ENCODE measurements at regions not wholly inside any gene's neighbourhood (a gene's known extent, or its start where the extent isn't known, plus 50 kb on each side); places are given as distances from the start of the nearest gene placed in this dataset.
"Not testable (repeated sequence)": the region's sequence is repeated elsewhere in the genome, so short reads cannot be mapped to it uniquely, and the experiment has no call there.

GRCh38 chr22:49699476-49699875 lies 128.2 kb downstream of the BRD1 start:
- DNase-seq (ENCODE audit: low read depth): no peak
- H3K4me3 ChIP-seq (ENCODE audit: low read length): no peak overlapping the region
- TF ChIP-seq, protein P1, sequence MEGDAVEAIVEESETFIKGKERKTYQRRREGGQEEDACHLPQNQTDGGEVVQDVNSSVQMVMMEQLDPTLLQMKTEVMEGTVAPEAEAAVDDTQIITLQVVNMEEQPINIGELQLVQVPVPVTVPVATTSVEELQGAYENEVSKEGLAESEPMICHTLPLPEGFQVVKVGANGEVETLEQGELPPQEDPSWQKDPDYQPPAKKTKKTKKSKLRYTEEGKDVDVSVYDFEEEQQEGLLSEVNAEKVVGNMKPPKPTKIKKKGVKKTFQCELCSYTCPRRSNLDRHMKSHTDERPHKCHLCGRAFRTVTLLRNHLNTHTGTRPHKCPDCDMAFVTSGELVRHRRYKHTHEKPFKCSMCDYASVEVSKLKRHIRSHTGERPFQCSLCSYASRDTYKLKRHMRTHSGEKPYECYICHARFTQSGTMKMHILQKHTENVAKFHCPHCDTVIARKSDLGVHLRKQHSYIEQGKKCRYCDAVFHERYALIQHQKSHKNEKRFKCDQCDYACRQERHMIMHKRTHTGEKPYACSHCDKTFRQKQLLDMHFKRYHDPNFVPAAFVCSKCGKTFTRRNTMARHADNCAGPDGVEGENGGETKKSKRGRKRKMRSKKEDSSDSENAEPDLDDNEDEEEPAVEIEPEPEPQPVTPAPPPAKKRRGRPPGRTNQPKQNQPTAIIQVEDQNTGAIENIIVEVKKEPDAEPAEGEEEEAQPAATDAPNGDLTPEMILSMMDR (IDR thresholded peaks at IDR 0.05; ENCODE audit: insufficient read depth, low read depth, low read length, missing control alignments): no peak

- DNase-seq (ENCODE audit: low read depth); H3K4me3 ChIP-seq (ENCODE audit: low read length): not testable (repeated sequence)
Observed at GRCh38 chr22:49698616-49699015, 129.1 kb downstream of the BRD1 start.

DNA sequence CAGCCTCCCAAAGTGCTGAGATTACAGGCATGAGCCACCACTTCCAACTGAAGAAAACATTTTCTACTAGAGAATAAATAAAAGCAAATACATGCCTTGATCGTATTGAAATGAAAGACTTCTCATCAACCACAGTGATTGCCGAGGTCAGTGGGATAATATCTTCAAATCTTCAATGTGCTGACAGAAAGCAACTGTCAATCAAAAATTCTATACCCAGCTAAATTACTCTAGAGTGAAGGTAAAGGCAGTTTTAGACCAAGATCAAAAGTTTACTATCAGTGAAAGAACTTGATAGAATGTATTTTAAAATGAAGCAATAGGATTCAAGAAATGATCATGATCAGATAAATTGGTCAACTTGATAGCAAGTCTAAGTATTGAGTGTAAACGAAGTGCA lies 130.6 kb downstream of the BRD1 start:
- no peak for DNase-seq (ENCODE audit: low read depth)
- H3K4me3 ChIP-seq (ENCODE audit: low read length): no peak overlapping the region
- TF ChIP-seq, protein P1 (IDR thresholded peaks at IDR 0.05; ENCODE audit: insufficient read depth, low read depth, low read length, missing control alignments): no peak

DNA sequence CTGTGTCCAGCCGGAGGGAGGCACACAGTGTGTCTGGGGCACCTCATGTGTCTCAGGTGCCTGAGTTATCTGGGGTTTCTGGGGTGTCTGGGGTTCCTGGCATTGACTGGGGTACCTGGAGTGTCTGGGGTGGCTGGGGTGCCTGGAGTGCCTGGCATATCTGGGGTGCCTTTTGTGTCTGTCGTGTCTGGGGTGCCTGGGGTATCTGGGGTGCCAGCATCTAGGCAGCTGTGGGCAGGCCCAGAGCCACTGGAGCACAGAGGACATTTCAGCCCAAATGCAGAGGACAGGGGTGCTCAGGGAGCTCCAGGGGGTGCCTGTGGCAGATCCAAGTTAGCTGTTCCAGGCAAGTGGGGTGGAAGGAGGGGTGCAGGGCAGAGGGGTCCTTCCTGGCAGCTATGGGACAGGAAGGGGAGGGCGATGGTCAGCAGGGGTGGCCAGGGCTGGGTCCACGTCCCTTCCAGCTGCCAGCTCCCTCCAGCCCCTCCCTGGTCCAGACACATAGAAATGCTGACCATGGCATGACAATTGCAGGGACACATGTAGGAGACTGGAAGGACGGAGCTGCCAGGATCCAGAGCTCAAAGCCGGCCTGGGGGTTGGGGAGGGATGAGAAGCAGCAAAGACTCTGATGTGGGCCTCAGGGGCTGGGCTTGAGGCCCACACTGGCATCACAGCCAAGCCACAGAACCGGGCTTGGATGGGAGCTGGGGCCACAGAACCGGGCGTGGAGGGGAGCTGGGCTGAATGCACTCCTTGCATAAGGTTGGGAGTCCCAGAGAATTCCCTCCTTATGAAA lies 133.0 kb downstream of the BRD1 start:
- TF ChIP-seq, protein P1 (IDR thresholded peaks at IDR 0.05; ENCODE audit: insufficient read depth, low read depth, low read length, missing control alignments): no peak
- DNase-seq (ENCODE audit: low read depth): no peak
- H3K4me3 ChIP-seq (ENCODE audit: low read length): no peak overlapping the region

GRCh38 chr22:49693848-49694247 lies 133.8 kb downstream of the BRD1 start:
- no peak overlapping the region for H3K4me3 ChIP-seq (ENCODE audit: low read length)
- no peak for DNase-seq (ENCODE audit: low read depth)
- TF ChIP-seq, protein P1 (IDR thresholded peaks at IDR 0.05; ENCODE audit: insufficient read depth, low read depth, low read length, missing control alignments): no peak

DNA sequence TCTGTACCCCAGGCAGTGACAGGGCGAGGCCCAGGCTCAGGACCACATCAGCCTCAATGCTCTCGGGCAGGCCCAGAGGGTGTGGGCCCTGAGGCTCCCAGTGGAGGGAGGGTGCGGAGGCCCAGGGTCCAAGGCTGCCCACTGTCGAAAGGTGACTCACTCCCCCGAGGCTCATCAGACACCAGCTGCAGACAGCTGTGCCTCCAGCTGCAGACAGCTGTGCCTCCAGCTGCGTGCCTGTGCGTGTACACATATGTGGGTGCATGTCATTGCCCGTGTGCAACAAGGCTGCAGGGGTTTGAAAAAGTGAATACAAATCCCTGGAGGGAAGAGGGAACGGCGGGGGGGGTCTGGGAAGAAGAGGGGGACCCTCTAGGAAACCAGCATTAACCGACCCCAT lies 134.3 kb downstream of the BRD1 start:
- TF ChIP-seq, protein P1 (IDR thresholded peaks at IDR 0.05; ENCODE audit: insufficient read depth, low read depth, low read length, missing control alignments): no peak
- H3K4me3 ChIP-seq (ENCODE audit: low read length): no peak overlapping the region
- no peak for DNase-seq (ENCODE audit: low read depth)

DNA sequence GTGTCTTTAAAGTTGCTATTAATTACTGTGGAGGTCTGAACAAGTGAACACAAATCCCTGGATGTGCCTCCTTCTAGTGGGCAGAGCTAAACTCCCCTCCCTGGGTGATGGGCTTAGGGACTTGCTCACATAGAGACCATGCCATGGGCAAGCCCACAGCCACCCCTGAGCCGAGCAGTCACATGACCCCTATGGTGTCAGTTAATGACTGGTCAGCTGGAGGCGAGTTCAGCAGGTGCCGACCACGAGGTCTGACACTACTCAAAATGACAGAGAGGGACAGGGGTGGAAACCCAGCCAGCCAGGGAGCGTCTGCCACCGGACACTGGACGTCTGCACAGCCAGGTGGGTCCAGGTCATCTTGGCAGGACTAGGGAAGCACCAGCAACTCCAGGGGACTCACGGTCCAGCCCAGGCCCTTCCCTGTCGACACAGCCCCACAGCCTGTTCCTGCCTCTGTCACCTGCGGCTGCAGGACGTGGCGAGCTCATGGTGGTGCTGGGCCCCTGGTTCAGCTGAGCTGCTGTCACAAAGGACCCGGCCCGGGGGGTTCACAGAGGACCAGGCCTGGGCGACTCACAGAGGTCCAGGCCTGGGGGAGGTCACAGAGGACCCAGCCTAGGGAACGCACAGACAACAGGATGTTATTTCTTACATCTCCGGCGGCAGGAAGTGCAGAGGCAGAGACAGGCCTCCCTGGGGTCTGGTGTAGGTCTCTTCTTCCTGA lies 135.0 kb downstream of the BRD1 start:
- TF ChIP-seq, protein P1 (IDR thresholded peaks at IDR 0.05; ENCODE audit: insufficient read depth, low read depth, low read length, missing control alignments): no peak
- DNase-seq (ENCODE audit: low read depth): no peak

More for the DNA sequence above, 135.0 kb downstream of the BRD1 start:
- no peak overlapping the region for H3K4me3 ChIP-seq (ENCODE audit: low read length)

Data from epithelial cell of esophagus (primary cell).